Upper lobe of left lung (tissue), 6 donors: ENCODE measurements at regions not wholly inside any gene's neighbourhood (a gene's known extent, or its start where the extent isn't known, plus 50 kb on each side); places are given as distances from the start of the nearest gene placed in this dataset.

ENCODE experiments used
- ATAC-seq, 2 donors: fragments of 200-7000 bp; cut with Tn5 transposase; one replicate each; pipeline ENCODE4 v1.9.1; 2022; ENCODE audit warnings: mild to moderate bottlenecking in 2 of 2, moderate library complexity in 2 of 2; ENCODE audit not compliant: low FRiP score in 2 of 2
- DNase-seq, 2 donors: peaks; one replicate each; pipeline ENCODE4 v3.0.0-alpha.2; 2019 to 2020
- H3K27ac ChIP-seq, 4 donors: fragments of 200-600 bp; sonication (generic); one replicate each; pipeline ENCODE4 v1.5.1; 2016 to 2019
- H3K27me3 ChIP-seq, 4 donors: fragments of 200-600 bp; sonication (generic); one replicate each; pipeline ENCODE4 v1.5.1; 2017 to 2019
- H3K36me3 ChIP-seq, 4 donors: fragments of 200-600 bp; sonication (generic); one replicate each; pipeline ENCODE4 v1.5.1; 2016 to 2019
- H3K4me1 ChIP-seq, 4 donors: fragments of 200-600 bp; sonication (generic); one replicate each; pipeline ENCODE4 v1.5.1; 2018 to 2019
- H3K4me3 ChIP-seq, 4 donors: fragments of 200-600 bp; sonication (generic); one replicate each; pipeline ENCODE4 v1.5.1; 2017 to 2019; ENCODE audit warnings: mild to moderate bottlenecking in 2 of 4, moderate library complexity in 1 of 4
- H3K9me3 ChIP-seq, 4 donors: fragments of 200-600 bp; sonication (generic); one replicate each; pipeline ENCODE4 v1.5.1; 2018 to 2019
- EP300 ChIP-seq, 4 donors: sonication (generic); formaldehyde crosslinking; IDR thresholded peaks; one replicate each; pipeline ENCODE4 v1.5.1; 2017; ENCODE audit warnings: antibody characterized with exemption in 4 of 4, control low read depth in 2 of 4
- POLR2A ChIP-seq, 4 donors: fragments of 450-650 bp; IDR thresholded peaks; one replicate each; pipeline ENCODE4 v1.5.1; 2016 to 2017; ENCODE audit warnings: antibody characterized with exemption in 4 of 4, mild to moderate bottlenecking in 2 of 4
- POLR2AphosphoS5 ChIP-seq, 2 donors: sonication (generic); formaldehyde crosslinking; IDR thresholded peaks; one replicate each; pipeline ENCODE4 v1.5.1; 2017; ENCODE audit warnings: antibody characterized with exemption in 2 of 2
- WGBS, 2 donors: methylation state at CpG; one replicate each; pipeline ENCODE4 v1.1.5; 2017 to 2018; 5-methylcytosine and 5-hydroxymethylcytosine counted together
- TF ChIP-seq, protein P1 (sequence below), 6 experiments: fragments of 450-650 bp in 4 of 6; fragments of 200-600 bp in 2 of 6; sonication (generic) in 2 of 6; IDR thresholded peaks; one replicate each; pipeline ENCODE4 v1.5.1; 2016 to 2019; ENCODE audit warnings: antibody characterized with exemption in 6 of 6
- donor health status: DM: no; HTN: no; CAD: no; lungs with moderate emphysema.
- donor health status: DM: no; HTN: yes; CAD: no; lungs with severe emphysema.

DNA sequence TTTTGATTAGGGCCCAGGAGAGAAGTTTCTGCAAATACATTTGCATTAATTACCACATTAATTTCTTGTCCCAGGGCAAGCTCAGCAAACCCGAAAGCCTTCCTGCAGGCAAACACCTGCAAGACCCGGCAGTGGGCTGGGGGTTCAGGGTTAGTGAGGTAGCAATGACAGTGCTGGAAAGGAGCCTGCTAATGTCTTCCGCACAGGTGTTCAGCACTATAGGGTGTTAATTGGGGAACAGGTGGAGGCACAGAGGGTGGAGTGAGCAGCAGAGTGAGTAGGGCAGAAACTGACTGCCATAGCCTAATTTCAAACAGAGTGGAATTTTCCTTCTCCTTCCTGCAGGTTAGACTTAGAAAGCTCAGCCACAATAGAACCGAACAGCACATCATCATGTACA, 50.9 kb upstream of the UBASH3B start:
- 85 to 94% methylated on average over 2 to 4 of the region's 4 CpGs for WGBS, 2 donors
- Histone ChIP-seq H3K4me1 (peaks cover 0 to 6% (median 0%) of the 10 kb centered on the region in 4 donors), H3K27me3 (no peaks in the 10 kb centered on the region), H3K36me3 (no peaks in the 10 kb centered on the region), H3K4me3 (no peak overlapping the region), H3K27ac (no peak overlapping the region), H3K9me3 (no peaks in the 10 kb centered on the region)
- no peak for DNase-seq
- ATAC-seq = no peak
- no peak for TF ChIP-seq POLR2AphosphoS5 (IDR thresholded peaks at IDR 0.05)
- TF ChIP-seq, protein P1, sequence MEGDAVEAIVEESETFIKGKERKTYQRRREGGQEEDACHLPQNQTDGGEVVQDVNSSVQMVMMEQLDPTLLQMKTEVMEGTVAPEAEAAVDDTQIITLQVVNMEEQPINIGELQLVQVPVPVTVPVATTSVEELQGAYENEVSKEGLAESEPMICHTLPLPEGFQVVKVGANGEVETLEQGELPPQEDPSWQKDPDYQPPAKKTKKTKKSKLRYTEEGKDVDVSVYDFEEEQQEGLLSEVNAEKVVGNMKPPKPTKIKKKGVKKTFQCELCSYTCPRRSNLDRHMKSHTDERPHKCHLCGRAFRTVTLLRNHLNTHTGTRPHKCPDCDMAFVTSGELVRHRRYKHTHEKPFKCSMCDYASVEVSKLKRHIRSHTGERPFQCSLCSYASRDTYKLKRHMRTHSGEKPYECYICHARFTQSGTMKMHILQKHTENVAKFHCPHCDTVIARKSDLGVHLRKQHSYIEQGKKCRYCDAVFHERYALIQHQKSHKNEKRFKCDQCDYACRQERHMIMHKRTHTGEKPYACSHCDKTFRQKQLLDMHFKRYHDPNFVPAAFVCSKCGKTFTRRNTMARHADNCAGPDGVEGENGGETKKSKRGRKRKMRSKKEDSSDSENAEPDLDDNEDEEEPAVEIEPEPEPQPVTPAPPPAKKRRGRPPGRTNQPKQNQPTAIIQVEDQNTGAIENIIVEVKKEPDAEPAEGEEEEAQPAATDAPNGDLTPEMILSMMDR (IDR thresholded peaks at IDR 0.05) = no peak
- TF ChIP-seq POLR2A (IDR thresholded peaks at IDR 0.05) = no peak
- no peak for TF ChIP-seq EP300 (IDR thresholded peaks at IDR 0.05)

DNA sequence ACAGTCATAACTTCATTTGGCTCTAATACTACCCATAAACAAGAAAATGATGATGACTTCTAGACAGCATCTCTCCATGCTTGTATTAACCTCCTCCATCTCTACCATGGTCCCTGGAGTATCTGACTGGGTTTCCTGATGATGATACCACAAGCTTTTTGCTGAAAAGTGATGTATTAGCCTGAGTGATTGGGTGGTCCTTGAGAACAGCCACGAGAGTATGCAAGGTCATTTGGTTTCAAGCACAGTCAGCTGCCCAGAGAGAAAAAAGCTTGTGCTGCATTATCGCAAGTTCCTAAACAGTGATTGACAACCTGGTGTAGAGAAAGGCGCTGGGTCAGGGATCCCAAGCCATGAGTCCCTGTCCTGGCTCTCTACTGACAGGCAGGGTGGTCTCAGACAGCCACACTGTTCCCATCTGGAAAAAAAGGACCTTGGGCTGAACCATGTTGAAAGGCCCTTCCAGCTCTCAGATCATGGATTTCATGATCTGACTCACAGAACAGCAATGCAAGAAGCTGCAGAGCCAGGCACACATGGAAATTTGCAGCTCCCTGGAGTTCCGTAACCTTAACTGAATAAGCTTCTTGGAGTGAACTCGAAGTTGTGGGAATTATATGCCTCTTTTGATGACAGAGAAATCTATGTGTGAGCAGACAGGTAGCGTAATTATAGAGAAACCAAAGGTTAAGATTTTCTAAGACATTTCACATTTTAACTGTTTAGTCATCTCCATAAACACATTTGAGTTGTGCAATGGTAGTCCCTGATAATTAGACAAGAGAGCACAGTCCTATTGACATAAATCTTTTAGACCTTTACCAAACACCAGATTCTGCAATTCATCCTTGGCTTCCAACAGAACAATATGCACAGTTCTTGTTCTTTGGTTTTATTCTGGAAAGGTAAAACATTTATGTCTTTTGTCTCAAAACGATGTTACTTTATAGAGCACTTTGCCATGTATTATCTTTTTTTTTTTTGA, 54.1 kb upstream of the UBASH3B start:
- Histone ChIP-seq H3K27ac (no peak overlapping the region), H3K36me3 (no peaks in the 10 kb centered on the region), H3K27me3 (no peaks in the 10 kb centered on the region), H3K4me3 (no peak overlapping the region), H3K4me1 (peaks cover 0 to 6% (median 0%) of the 10 kb centered on the region in 4 donors), H3K9me3 (no peaks in the 10 kb centered on the region)
- TF ChIP-seq, protein P1 (IDR thresholded peaks at IDR 0.05) = no peak
- TF ChIP-seq POLR2A (IDR thresholded peaks at IDR 0.05) (no peak), POLR2AphosphoS5 (IDR thresholded peaks at IDR 0.05) (no peak), EP300 (IDR thresholded peaks at IDR 0.05) (no peak)
- DNase-seq = no peak
- WGBS, 2 donors = 70 to 82% methylated on average over 7 of the region's 7 CpGs
- peak; percentile 42 to 73 for ATAC-seq

DNA sequence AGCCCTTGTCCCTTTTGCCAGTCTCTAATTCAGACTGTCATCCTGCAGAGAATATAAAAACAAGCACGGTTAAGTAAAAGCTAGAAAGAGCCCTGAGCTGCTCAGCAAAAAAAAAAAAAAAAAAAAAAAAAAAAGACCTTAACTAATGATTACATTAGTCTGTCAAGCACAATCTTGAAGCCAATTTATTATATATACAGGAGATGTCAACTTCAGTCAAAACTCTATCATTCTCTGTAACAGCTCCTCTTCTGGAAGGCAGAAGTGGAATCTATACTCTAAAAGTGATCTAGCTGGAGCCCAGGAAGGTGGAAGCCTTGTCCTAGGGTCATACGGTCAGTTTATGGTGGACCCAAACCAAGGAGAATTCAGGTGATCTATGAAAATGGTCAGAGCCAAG, 55.2 kb upstream of the UBASH3B start:
- 78 to 98% methylated on average over 2 of the region's 2 CpGs for WGBS, 2 donors

DNA sequence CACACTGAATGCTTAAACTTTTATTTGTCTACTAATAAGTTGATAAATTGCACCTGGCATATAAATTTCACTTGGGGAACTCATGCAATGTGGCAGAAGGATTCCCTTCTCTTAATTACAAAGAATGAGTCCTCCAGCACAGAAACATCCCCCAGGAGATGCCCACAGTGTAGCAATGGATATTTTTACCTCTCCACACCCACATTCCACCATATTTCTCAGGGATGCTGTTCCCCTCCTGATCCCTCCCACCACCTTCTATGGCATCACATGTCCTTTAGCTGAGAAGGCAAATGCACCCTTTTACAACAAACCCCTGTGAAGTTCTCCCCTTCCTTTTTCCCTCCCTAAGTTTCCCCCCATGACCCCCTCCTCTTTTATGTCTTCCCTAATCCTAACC, 56.1 kb upstream of the UBASH3B start:
- TF ChIP-seq POLR2AphosphoS5 (IDR thresholded peaks at IDR 0.05) (no peak), POLR2A (IDR thresholded peaks at IDR 0.05) (no peak), EP300 (IDR thresholded peaks at IDR 0.05) (no peak)
- TF ChIP-seq, protein P1 (IDR thresholded peaks at IDR 0.05) = no peak
- Histone ChIP-seq H3K27me3 (no peaks in the 10 kb centered on the region), H3K9me3 (no peaks in the 10 kb centered on the region), H3K4me1 (no peaks in the 10 kb centered on the region), H3K27ac (no peak overlapping the region), H3K4me3 (no peak overlapping the region), H3K36me3 (no peaks in the 10 kb centered on the region)
- DNase-seq (no peak), ATAC-seq (no peak)

More for the DNA sequence above, 55.2 kb upstream of the UBASH3B start:
- H3K27ac ChIP-seq = no peak overlapping the region
- TF ChIP-seq EP300 (IDR thresholded peaks at IDR 0.05) = no peak
- TF ChIP-seq POLR2AphosphoS5 (IDR thresholded peaks at IDR 0.05) = no peak
- no peak for TF ChIP-seq POLR2A (IDR thresholded peaks at IDR 0.05)
- TF ChIP-seq, protein P1 (IDR thresholded peaks at IDR 0.05) = no peak
- ATAC-seq (no peak), DNase-seq (no peak)
- no peaks in the 10 kb centered on the region for H3K27me3 ChIP-seq
- no peak overlapping the region for H3K4me3 ChIP-seq
- H3K4me1 ChIP-seq = peaks cover 0 to 6% (median 0%) of the 10 kb centered on the region in 4 donors
- H3K9me3 ChIP-seq = no peaks in the 10 kb centered on the region
- no peaks in the 10 kb centered on the region for H3K36me3 ChIP-seq
